ENCODE measurements at regions not wholly inside any gene's neighbourhood (a gene's known extent, or its start where the extent isn't known, plus 50 kb on each side); places are given as distances from the start of the nearest gene placed in this dataset.

DNA sequence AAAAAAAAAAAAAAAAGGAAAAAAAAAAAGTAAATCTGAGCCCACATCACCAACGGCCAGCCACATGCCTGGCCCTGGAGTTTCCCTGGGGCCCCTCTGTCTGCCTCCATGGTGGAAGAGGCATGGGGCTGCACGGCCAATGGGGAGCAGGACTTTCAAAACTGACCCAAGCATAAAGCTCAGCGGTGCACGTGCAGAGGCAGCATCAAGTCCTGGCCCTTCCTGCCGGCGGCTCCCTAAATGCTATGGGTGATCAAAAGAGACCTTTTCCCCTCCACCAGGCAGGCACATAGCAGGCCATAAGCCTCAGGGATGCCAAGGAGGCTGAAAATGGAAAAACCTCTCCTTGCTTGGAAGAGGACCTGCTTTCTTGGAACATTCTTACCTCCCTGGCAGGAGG lies 94.3 kb downstream of the OAT start:
- no peak for TF ChIP-seq CTCF (tag by site-specific recombination; IDR thresholded peaks at IDR 0.05)
- TF ChIP-seq ZNF146 (tag by site-specific recombination; IDR thresholded peaks at IDR 0.05), result no peak
- TF ChIP-seq, protein P1, sequence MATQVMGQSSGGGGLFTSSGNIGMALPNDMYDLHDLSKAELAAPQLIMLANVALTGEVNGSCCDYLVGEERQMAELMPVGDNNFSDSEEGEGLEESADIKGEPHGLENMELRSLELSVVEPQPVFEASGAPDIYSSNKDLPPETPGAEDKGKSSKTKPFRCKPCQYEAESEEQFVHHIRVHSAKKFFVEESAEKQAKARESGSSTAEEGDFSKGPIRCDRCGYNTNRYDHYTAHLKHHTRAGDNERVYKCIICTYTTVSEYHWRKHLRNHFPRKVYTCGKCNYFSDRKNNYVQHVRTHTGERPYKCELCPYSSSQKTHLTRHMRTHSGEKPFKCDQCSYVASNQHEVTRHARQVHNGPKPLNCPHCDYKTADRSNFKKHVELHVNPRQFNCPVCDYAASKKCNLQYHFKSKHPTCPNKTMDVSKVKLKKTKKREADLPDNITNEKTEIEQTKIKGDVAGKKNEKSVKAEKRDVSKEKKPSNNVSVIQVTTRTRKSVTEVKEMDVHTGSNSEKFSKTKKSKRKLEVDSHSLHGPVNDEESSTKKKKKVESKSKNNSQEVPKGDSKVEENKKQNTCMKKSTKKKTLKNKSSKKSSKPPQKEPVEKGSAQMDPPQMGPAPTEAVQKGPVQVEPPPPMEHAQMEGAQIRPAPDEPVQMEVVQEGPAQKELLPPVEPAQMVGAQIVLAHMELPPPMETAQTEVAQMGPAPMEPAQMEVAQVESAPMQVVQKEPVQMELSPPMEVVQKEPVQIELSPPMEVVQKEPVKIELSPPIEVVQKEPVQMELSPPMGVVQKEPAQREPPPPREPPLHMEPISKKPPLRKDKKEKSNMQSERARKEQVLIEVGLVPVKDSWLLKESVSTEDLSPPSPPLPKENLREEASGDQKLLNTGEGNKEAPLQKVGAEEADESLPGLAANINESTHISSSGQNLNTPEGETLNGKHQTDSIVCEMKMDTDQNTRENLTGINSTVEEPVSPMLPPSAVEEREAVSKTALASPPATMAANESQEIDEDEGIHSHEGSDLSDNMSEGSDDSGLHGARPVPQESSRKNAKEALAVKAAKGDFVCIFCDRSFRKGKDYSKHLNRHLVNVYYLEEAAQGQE (tag by site-specific recombination; IDR thresholded peaks at IDR 0.05), result no peak
- no peak for TF ChIP-seq ZNF776 (tag by site-specific recombination; IDR thresholded peaks at IDR 0.05; ENCODE audit: borderline replicate concordance)
- TF ChIP-seq ZNF37A (tag by site-specific recombination; IDR thresholded peaks at IDR 0.05), result no peak

Data from HEK293 (cell line).